Gastroesophageal sphincter (tissue), 3 donors: ENCODE measurements at regions not wholly inside any gene's neighbourhood (a gene's known extent, or its start where the extent isn't known, plus 50 kb on each side); places are given as distances from the start of the nearest gene placed in this dataset.

Source experiments
- CTCF ChIP-seq, 4 experiments: fragments of 200-600 bp in 2 of 4; fragments of 450-650 bp in 2 of 4; sonication (generic) in 1 of 4; IDR thresholded peaks; one replicate each; pipeline ENCODE4 v1.5.1; 2017 to 2019; ENCODE audit warnings: antibody characterized with exemption in 4 of 4, mild to moderate bottlenecking in 2 of 4, moderate library complexity in 2 of 4
- EP300 ChIP-seq: sonication (generic); formaldehyde crosslinking; IDR thresholded peaks from one replicate; pipeline ENCODE4 v1.6.1; 2017; ENCODE audit warnings: antibody characterized with exemption, mild to moderate bottlenecking

GRCh38 chr12:115709540-115710011 is 567.9 kb downstream of the MED13L start:
- TF ChIP-seq EP300 (no peak), CTCF (IDR thresholded peaks at IDR 0.05) (no peak)
